CD4-positive, alpha-beta memory T cell (primary cell): ENCODE measurements at regions not wholly inside any gene's neighbourhood (a gene's known extent, or its start where the extent isn't known, plus 50 kb on each side); places are given as distances from the start of the nearest gene placed in this dataset.
A peak's percentile ranks its signal among the peaks of the same experiment; 100 is the strongest.

Source experiments
- CTCF ChIA-PET: fragments of 350-600 bp; sonication (Branson Sonifier 250); formaldehyde crosslinking; loops from one replicate; lab custom pipeline; 2021; ENCODE audit warnings: inconsistent platforms; ENCODE audit not compliant: partially characterized antibody; lab: Charles Lee
- POLR2A ChIA-PET: fragments of 350-600 bp; sonication (Branson Sonifier 250); formaldehyde crosslinking; loops from one replicate; lab custom pipeline; 2021; ENCODE audit not compliant: partially characterized antibody; lab: Charles Lee
- DNase-seq, 5 donors: peaks; one replicate each; pipeline versions ENCODE4 v3.0.0 to v3.0.0-alpha.2; 2020 to 2022; ENCODE audit warnings: mixed read lengths in 1 of 5
- H3K27ac ChIP-seq: one replicate; pipeline ENCODE4 v1.7.0; 2013; ENCODE audit warnings: low read depth, low read length
- H3K27me3 ChIP-seq: 2 replicates; pipeline ENCODE4 v1.7.0; 2013; ENCODE audit warnings: mild to moderate bottlenecking, low read length, moderate library complexity; ENCODE audit not compliant: insufficient read depth
- H3K36me3 ChIP-seq: 2 replicates; pipeline ENCODE4 v1.7.0; 2013; ENCODE audit warnings: mild to moderate bottlenecking, low read length, moderate library complexity; ENCODE audit not compliant: insufficient read depth
- H3K4me1 ChIP-seq: 2 replicates; pipeline ENCODE4 v1.7.0; 2013; ENCODE audit warnings: mild to moderate bottlenecking, low read length, moderate library complexity; ENCODE audit not compliant: insufficient read depth
- H3K4me3 ChIP-seq, 2 donors: one replicate each; pipeline ENCODE4 v1.7.0; 2013; ENCODE audit warnings: low read length in 2 of 2, mild to moderate bottlenecking in 1 of 2
- H3K9me3 ChIP-seq, 2 donors: one replicate each; pipeline ENCODE4 v1.7.0; 2013; ENCODE audit warnings: low read length in 2 of 2, control low read depth in 1 of 2; ENCODE audit not compliant: control insufficient read depth in 1 of 2
- H3K27ac Mint-ChIP-seq, 7 donors: one replicate each; pipeline ENCODE4 v1.8.0; 2020 to 2021; ENCODE audit warnings: mixed read lengths in 7 of 7, mild to moderate bottlenecking in 6 of 7, inconsistent platforms in 3 of 7, moderate library complexity in 3 of 7
- H3K27me3 Mint-ChIP-seq, 2 donors: one replicate each; pipeline ENCODE4 v1.8.0; 2020 to 2021; ENCODE audit warnings: mixed read lengths in 2 of 2
- H3K36me3 Mint-ChIP-seq, 2 donors: one replicate each; pipeline ENCODE4 v1.8.0; 2020 to 2021; ENCODE audit warnings: mixed read lengths in 2 of 2, inconsistent platforms in 1 of 2, mild to moderate bottlenecking in 1 of 2
- H3K4me1 Mint-ChIP-seq, 4 donors: one replicate each; pipeline ENCODE4 v1.8.0; 2020 to 2021; ENCODE audit warnings: mixed read lengths in 4 of 4, mild to moderate bottlenecking in 1 of 4
- H3K4me3 Mint-ChIP-seq, 8 donors: one replicate each; pipeline ENCODE4 v1.8.0; 2020 to 2021; ENCODE audit warnings: mixed read lengths in 8 of 8, mild to moderate bottlenecking in 7 of 8, moderate library complexity in 6 of 8, inconsistent platforms in 3 of 8
- H3K9me3 Mint-ChIP-seq, 8 donors: one replicate each; pipeline ENCODE4 v1.8.0; 2020 to 2021; ENCODE audit warnings: mixed read lengths in 8 of 8, mild to moderate bottlenecking in 5 of 8, inconsistent platforms in 3 of 8, moderate library complexity in 1 of 8
- intact Hi-C: fragments of 100-400 bp; cut with micrococcal nuclease; formaldehyde crosslinking; loops from one replicate; pipeline ENCODE4 v1.15.1; 2023

- peaks cover under 1 to 4% (median 1%) of the 10 kb centered on the region in 4 donors for H3K4me1 Mint-ChIP-seq
- H3K27me3 ChIP-seq, result no peaks in the 10 kb centered on the region
- no peaks in the 10 kb centered on the region for H3K27me3 Mint-ChIP-seq
- no peak overlapping the region for H3K4me3 ChIP-seq
- CTCF ChIA-PET, result interaction anchor here (1.3 kb wide), 1 partner anchor 16 kb away, joined by 3 read pairs; no protein-coding TSS in a partner anchor
- no peaks in the 10 kb centered on the region for H3K36me3 Mint-ChIP-seq
- peaks cover 3% of the 10 kb centered on the region for H3K4me1 ChIP-seq
- no peaks in the 10 kb centered on the region for H3K9me3 Mint-ChIP-seq
- POLR2A ChIA-PET, result no interaction called here
- intact Hi-C loops, result no loop called here
- DNase-seq, result no peak
- no peak overlapping the region for H3K4me3 Mint-ChIP-seq
- H3K36me3 ChIP-seq, result no peaks in the 10 kb centered on the region
- H3K27ac Mint-ChIP-seq, result no peak overlapping the region
- H3K27ac ChIP-seq, result no peak overlapping the region
- H3K9me3 ChIP-seq, result no peaks in the 10 kb centered on the region
Observed at GRCh38 chr4:128558896-128559679, 250.4 kb upstream of the JADE1 start.

DNA sequence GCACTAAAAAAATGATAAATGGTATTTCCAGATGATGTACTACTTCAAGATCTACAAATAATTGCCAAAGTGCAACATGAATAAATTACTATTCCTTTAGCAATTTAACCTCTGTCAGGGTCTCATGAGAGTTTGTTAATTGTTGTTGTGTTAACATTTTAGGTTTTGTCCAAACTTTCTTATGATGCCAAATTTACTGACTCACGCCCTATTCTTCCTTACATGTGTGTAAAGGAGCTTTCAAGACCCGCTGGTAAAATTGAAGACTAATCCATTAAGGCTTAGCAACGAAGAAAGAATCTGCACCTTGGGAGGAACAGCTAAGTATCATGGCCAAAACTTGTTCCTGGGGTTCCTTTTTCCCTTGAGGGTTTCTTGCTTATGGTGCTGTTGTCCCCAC lies 252.7 kb upstream of the JADE1 start:
- H3K27me3 ChIP-seq, result no peaks in the 10 kb centered on the region
- intact Hi-C loops, result no loop called here
- Mint-ChIP-seq H3K9me3 (peaks cover 0 to 2% (median 0%) of the 10 kb centered on the region in 8 donors), H3K4me3 (no peak overlapping the region), H3K36me3 (peaks cover 0 to 6% of the 10 kb centered on the region in 2 donors), H3K27me3 (peaks cover 2% of the 10 kb centered on the region in 2 donors), H3K4me1 (peaks cover 10 to 17% (median 12%) of the 10 kb centered on the region in 4 donors), H3K27ac (no peak overlapping the region)
- no peaks in the 10 kb centered on the region for H3K9me3 ChIP-seq
- peaks cover 8% of the 10 kb centered on the region for H3K4me1 ChIP-seq
- POLR2A ChIA-PET, result no interaction called here
- CTCF ChIA-PET, result no interaction called here
- H3K4me3 ChIP-seq, result no peak overlapping the region
- no peaks in the 10 kb centered on the region for H3K36me3 ChIP-seq
- no peak for DNase-seq
- H3K27ac ChIP-seq, result no peak overlapping the region

- Histone ChIP-seq H3K27ac (no peak overlapping the region), H3K27me3 (no peaks in the 10 kb centered on the region), H3K4me3 (peak overlapping the region; percentile 70 to 71), H3K4me1 (peaks cover 8% of the 10 kb centered on the region), H3K36me3 (no peaks in the 10 kb centered on the region), H3K9me3 (no peaks in the 10 kb centered on the region)
- Mint-ChIP-seq H3K27ac (peak overlapping the region in 5 of 7 donors; percentile 85 to 98 (median 94)), H3K4me1 (peaks cover 10 to 17% (median 12%) of the 10 kb centered on the region in 4 donors), H3K27me3 (peaks cover 3 to 7% of the 10 kb centered on the region in 2 donors), H3K4me3 (peak overlapping the region; percentile 97 to 99 (median 98)), H3K9me3 (peaks cover 0 to 2% (median 0%) of the 10 kb centered on the region in 8 donors), H3K36me3 (peaks cover 0 to 6% of the 10 kb centered on the region in 2 donors)
- ChIA-PET CTCF (interaction anchor here (0.6 to 4.0 kb wide), 6 partner anchors 10 to 308 kb away, joined by 3 to 20 read pairs (median 4); no protein-coding TSS in a partner anchor), POLR2A (interaction anchor here (0.9 to 1.2 kb wide), 2 partner anchors 265 to 493 kb away, joined by 3 read pairs; partner anchors contain the start of gene LARP1B)
- DNase-seq, result no peak
- intact Hi-C loops, result no loop called here
Observed at GRCh38 chr4:128553686-128554515, 255.6 kb upstream of the JADE1 start.

GRCh38 chr4:128552586-128552907 lies 257.0 kb upstream of the JADE1 start:
- Histone ChIP-seq H3K27ac (no peak overlapping the region), H3K9me3 (no peaks in the 10 kb centered on the region)
- intact Hi-C loops, result no loop called here

GRCh38 chr4:128551280-128551679 lies 258.2 kb upstream of the JADE1 start:
- Mint-ChIP-seq H3K27me3 (peaks cover 7 to 10% of the 10 kb centered on the region in 2 donors), H3K9me3 (peaks cover 0 to 3% (median 0%) of the 10 kb centered on the region in 8 donors), H3K36me3 (peaks cover 0 to 6% of the 10 kb centered on the region in 2 donors), H3K27ac (peak overlapping the region in 1 of 7 donors; percentile 54), H3K4me3 (no peak overlapping the region), H3K4me1 (peaks cover 10 to 17% (median 13%) of the 10 kb centered on the region in 4 donors)
- peaks cover 8% of the 10 kb centered on the region for H3K4me1 ChIP-seq
- ChIA-PET POLR2A (no interaction called here), CTCF (no interaction called here)
- H3K4me3 ChIP-seq, result no peak overlapping the region
- H3K36me3 ChIP-seq, result no peaks in the 10 kb centered on the region
- no peaks in the 10 kb centered on the region for H3K9me3 ChIP-seq
- no peaks in the 10 kb centered on the region for H3K27me3 ChIP-seq
- intact Hi-C loops, result no loop called here
- DNase-seq, result no peak
- no peak overlapping the region for H3K27ac ChIP-seq

More at GRCh38 chr4:128552586-128552907, 257.0 kb upstream of the JADE1 start:
- H3K4me1 ChIP-seq, result peaks cover 8% of the 10 kb centered on the region
- H3K36me3 ChIP-seq, result no peaks in the 10 kb centered on the region
- Mint-ChIP-seq H3K27ac (peak overlapping the region in 6 of 7 donors; percentile 85 to 98 (median 94)), H3K36me3 (peaks cover 0 to 6% of the 10 kb centered on the region in 2 donors), H3K9me3 (peaks cover 0 to 2% (median 0%) of the 10 kb centered on the region in 8 donors), H3K4me1 (peaks cover 10 to 17% (median 12%) of the 10 kb centered on the region in 4 donors), H3K4me3 (peak overlapping the region; percentile 97 to 99 (median 98)), H3K27me3 (peaks cover 3 to 7% of the 10 kb centered on the region in 2 donors)
- peak overlapping the region in 1 of 2 donors; percentile 71 for H3K4me3 ChIP-seq
- CTCF ChIA-PET, result interaction anchor here (0.7 to 4.0 kb wide), 9 partner anchors 11 to 311 kb away, joined by 3 to 20 read pairs (median 3); no protein-coding TSS in a partner anchor
- POLR2A ChIA-PET, result interaction anchor here (1.2 kb wide), 1 partner anchor 264 kb away, joined by 3 read pairs; no protein-coding TSS in a partner anchor
- peak in 1 of 5 donors; percentile 2 for DNase-seq
- no peaks in the 10 kb centered on the region for H3K27me3 ChIP-seq

DNA sequence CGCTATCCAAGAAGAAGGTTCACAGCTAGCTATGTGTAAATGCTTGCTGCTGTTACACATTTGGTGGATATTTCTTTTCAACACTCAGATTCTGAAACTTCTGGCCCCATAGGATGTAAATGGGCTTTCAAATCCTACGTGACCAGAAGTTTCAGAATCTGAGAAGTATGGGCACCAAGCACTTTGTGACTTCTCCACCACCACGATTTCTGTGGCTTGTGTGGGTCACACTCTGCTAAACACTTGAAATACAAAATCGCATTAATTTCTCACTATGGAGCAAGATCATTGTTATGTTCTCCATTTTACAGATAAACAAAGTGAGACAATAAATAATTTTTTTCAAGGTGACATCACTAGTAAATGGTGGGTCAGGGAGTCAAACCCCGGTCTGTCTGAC lies 259.4 kb upstream of the JADE1 start:
- DNase-seq, result no peak
- intact Hi-C loops, result no loop called here
- H3K9me3 ChIP-seq, result no peaks in the 10 kb centered on the region
- H3K36me3 ChIP-seq, result no peaks in the 10 kb centered on the region
- peaks cover 0 to 3% (median 0%) of the 10 kb centered on the region in 8 donors for H3K9me3 Mint-ChIP-seq
- ChIA-PET POLR2A (no interaction called here), CTCF (no interaction called here)
- peaks cover 10 to 17% (median 13%) of the 10 kb centered on the region in 4 donors for H3K4me1 Mint-ChIP-seq
- H3K27ac Mint-ChIP-seq, result no peak overlapping the region
- H3K4me3 ChIP-seq, result no peak overlapping the region
- peaks cover 0 to 6% of the 10 kb centered on the region in 2 donors for H3K36me3 Mint-ChIP-seq
- H3K4me3 Mint-ChIP-seq, result no peak overlapping the region
- H3K4me1 ChIP-seq, result peaks cover 8% of the 10 kb centered on the region
- no peaks in the 10 kb centered on the region for H3K27me3 ChIP-seq
- peaks cover 7 to 10% of the 10 kb centered on the region in 2 donors for H3K27me3 Mint-ChIP-seq
- H3K27ac ChIP-seq, result no peak overlapping the region
